Panc1 (cell line): ENCODE measurements at regions not wholly inside any gene's neighbourhood (a gene's known extent, or its start where the extent isn't known, plus 50 kb on each side); places are given as distances from the start of the nearest gene placed in this dataset.

Experiments
- ATAC-seq: fragments of 200-7000 bp; cut with Tn5 transposase; 2 replicates; pipeline ENCODE4 v1.9.1; 2020; ENCODE audit warnings: mild to moderate bottlenecking, moderate library complexity
- BruUV-seq: library from RNA; stranded (reverse); fragments of 400-500 nt; replicated peaks from 2 replicates; lab custom pipeline; 2021; lab: Mats Ljungman, UMichigan
- CTCF ChIA-PET: fragments of 300-600 bp; sonication (Branson Sonifier 250); formaldehyde crosslinking; loops from one replicate; lab custom pipeline; 2022; ENCODE audit warnings: antibody characterized with exemption; lab: Charles Lee
- POLR2A ChIA-PET: fragments of 300-600 bp; sonication (Branson Sonifier 250); formaldehyde crosslinking; loops from one replicate; lab custom pipeline; 2022; ENCODE audit warnings: antibody characterized with exemption; lab: Charles Lee
- DNase-seq: peaks from one replicate; pipeline ENCODE4 v3.0.0-alpha.2; 2010; ENCODE audit warnings: low read depth, low spot score
- H3K27ac ChIP-seq: 2 replicates; pipeline ENCODE4 v1.5.1; 2011; ENCODE audit warnings: mild to moderate bottlenecking, low read length, inconsistent platforms
- H3K27me3 ChIP-seq: fragments of 200-500 bp; sonication (Bioruptor generic); 2 replicates; pipeline ENCODE4 v1.6.0; 2014; ENCODE audit warnings: low read length, inconsistent platforms; ENCODE audit not compliant: control insufficient read depth, insufficient read depth
- H3K36me3 ChIP-seq: fragments of 200-500 bp; sonication (Bioruptor generic); 2 replicates; pipeline ENCODE4 v1.5.1; 2014; ENCODE audit warnings: inconsistent platforms, mild to moderate bottlenecking, low read length, moderate library complexity; ENCODE audit not compliant: control insufficient read depth, insufficient read depth
- H3K4me1 ChIP-seq: 2 replicates; pipeline ENCODE4 v1.5.1; 2011; ENCODE audit warnings: inconsistent platforms, mild to moderate bottlenecking, low read length, moderate library complexity; ENCODE audit not compliant: control insufficient read depth, insufficient read depth
- H3K4me3 ChIP-seq, 2 experiments: 2 replicates each; pipeline ENCODE4 v1.5.1; 2011 to 2012; ENCODE audit warnings: low read depth in 2 of 2, low read length in 2 of 2, mild to moderate bottlenecking in 2 of 2, inconsistent platforms in 1 of 2, moderate library complexity in 1 of 2
- H3K9me3 ChIP-seq: fragments of 200-500 bp; sonication (Bioruptor generic); 2 replicates; pipeline ENCODE4 v1.5.1; 2014; ENCODE audit warnings: low read depth, mild to moderate bottlenecking, inconsistent platforms, low read length, moderate library complexity; ENCODE audit not compliant: control insufficient read depth, insufficient read depth
- POLR2AphosphoS5 ChIP-seq: IDR thresholded peaks from 2 replicates; pipeline ENCODE4 v1.6.1; 2012; ENCODE audit warnings: mild to moderate bottlenecking, low read depth, low read length, moderate library complexity
- SIN3A ChIP-seq: IDR thresholded peaks from 2 replicates; pipeline ENCODE4 v1.6.1; 2012; ENCODE audit warnings: low read depth, mild to moderate bottlenecking, low read length, moderate library complexity, borderline replicate concordance; ENCODE audit not compliant: insufficient read depth
- TCF7L2 ChIP-seq: IDR thresholded peaks from 2 replicates; pipeline ENCODE4 v1.6.1; 2011; ENCODE audit warnings: mild to moderate bottlenecking, low read depth, low read length, inconsistent platforms
- in situ Hi-C: cut with HindIII; loops from 2 replicates; pipeline ENCODE4 v1.10.0; 2016; ENCODE audit warnings: low sequenced_read_pairs, low pct_unique_long_range_greater_than_20kb
- intact Hi-C: fragments of 100-400 bp; cut with micrococcal nuclease; formaldehyde crosslinking; loops from one replicate; pipeline ENCODE4 v1.10.0; 2022; ENCODE audit not compliant: unreplicated experiment
- TF ChIP-seq, protein P1 (sequence below), 2 experiments: IDR thresholded peaks; 2 replicates each; pipeline ENCODE4 v1.6.1; 2011 to 2012; ENCODE audit warnings: low read depth in 2 of 2, control low read depth in 1 of 2, low read length in 1 of 2, mild to moderate bottlenecking in 1 of 2, moderate library complexity in 1 of 2; ENCODE audit not compliant: insufficient read depth in 1 of 2
- TF ChIP-seq, protein P2 (sequence below): fragments of 450-650 bp; IDR thresholded peaks from 2 replicates; pipeline ENCODE4 v1.5.1; 2017; ENCODE audit warnings: mild to moderate bottlenecking

DNA sequence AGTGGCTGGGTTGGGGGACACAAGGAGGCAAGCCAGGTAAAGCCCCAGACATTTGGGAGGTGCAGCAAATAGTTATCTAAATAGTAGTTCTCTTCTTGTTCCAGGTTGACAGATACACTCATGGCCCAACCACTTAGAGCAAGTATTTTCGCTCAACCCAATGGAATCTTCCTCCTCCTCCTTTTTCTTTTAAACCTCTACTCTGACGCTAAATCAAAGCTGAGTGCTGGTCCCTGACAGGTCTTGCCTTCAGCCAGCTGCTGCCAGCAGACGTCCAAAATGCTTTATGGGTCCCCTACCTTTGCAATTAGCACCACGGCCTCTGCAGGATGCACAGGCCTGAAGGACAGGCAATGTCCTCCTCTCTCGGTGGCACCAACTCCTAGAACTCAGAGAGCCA is 558.5 kb downstream of the MIAT start:
- no peaks in the 10 kb centered on the region for H3K9me3 ChIP-seq
- no TSS peak for BruUV-seq
- no peak overlapping the region for H3K27ac ChIP-seq
- ChIA-PET POLR2A (no interaction called here), CTCF (no interaction called here)
- H3K4me1 ChIP-seq, result no peaks in the 10 kb centered on the region
- no peak for TF ChIP-seq SIN3A
- TF ChIP-seq, protein P1, sequence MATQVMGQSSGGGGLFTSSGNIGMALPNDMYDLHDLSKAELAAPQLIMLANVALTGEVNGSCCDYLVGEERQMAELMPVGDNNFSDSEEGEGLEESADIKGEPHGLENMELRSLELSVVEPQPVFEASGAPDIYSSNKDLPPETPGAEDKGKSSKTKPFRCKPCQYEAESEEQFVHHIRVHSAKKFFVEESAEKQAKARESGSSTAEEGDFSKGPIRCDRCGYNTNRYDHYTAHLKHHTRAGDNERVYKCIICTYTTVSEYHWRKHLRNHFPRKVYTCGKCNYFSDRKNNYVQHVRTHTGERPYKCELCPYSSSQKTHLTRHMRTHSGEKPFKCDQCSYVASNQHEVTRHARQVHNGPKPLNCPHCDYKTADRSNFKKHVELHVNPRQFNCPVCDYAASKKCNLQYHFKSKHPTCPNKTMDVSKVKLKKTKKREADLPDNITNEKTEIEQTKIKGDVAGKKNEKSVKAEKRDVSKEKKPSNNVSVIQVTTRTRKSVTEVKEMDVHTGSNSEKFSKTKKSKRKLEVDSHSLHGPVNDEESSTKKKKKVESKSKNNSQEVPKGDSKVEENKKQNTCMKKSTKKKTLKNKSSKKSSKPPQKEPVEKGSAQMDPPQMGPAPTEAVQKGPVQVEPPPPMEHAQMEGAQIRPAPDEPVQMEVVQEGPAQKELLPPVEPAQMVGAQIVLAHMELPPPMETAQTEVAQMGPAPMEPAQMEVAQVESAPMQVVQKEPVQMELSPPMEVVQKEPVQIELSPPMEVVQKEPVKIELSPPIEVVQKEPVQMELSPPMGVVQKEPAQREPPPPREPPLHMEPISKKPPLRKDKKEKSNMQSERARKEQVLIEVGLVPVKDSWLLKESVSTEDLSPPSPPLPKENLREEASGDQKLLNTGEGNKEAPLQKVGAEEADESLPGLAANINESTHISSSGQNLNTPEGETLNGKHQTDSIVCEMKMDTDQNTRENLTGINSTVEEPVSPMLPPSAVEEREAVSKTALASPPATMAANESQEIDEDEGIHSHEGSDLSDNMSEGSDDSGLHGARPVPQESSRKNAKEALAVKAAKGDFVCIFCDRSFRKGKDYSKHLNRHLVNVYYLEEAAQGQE (IDR thresholded peaks at IDR 0.05; ENCODE audit: insufficient read depth in 1 of 2, low read depth in 2 of 2, low read length in 1 of 2), result no peak
- TF ChIP-seq, protein P2, sequence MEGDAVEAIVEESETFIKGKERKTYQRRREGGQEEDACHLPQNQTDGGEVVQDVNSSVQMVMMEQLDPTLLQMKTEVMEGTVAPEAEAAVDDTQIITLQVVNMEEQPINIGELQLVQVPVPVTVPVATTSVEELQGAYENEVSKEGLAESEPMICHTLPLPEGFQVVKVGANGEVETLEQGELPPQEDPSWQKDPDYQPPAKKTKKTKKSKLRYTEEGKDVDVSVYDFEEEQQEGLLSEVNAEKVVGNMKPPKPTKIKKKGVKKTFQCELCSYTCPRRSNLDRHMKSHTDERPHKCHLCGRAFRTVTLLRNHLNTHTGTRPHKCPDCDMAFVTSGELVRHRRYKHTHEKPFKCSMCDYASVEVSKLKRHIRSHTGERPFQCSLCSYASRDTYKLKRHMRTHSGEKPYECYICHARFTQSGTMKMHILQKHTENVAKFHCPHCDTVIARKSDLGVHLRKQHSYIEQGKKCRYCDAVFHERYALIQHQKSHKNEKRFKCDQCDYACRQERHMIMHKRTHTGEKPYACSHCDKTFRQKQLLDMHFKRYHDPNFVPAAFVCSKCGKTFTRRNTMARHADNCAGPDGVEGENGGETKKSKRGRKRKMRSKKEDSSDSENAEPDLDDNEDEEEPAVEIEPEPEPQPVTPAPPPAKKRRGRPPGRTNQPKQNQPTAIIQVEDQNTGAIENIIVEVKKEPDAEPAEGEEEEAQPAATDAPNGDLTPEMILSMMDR, result no peak
- no peak for TF ChIP-seq TCF7L2
- TF ChIP-seq POLR2AphosphoS5, result no peak
- in situ Hi-C loops, result no loop called here
- DNase-seq (no peak), ATAC-seq (no peak)
- H3K27me3 ChIP-seq, result no peaks in the 10 kb centered on the region
- H3K4me3 ChIP-seq, result no peak overlapping the region
- intact Hi-C loops, result no loop called here
- H3K36me3 ChIP-seq, result no peaks in the 10 kb centered on the region

DNA sequence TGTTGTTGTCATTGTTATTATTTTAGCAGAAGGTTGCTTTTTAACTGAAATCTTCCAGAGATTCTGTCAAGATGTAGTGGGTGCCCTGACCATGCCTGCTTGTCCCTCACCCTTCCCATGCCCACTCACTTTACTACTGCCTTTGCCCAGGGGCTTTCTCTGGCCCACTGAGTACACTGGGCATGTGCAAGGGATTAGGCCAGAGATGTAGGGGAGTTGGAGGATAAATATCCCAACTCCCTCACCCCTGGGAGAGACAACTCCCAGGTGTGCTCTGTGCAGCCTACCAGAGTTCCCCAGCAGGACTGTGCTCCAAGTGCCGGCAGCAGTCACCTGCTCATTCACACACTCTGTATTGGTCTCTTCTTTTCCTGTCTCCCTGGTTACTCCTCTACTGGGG is 559.1 kb downstream of the MIAT start:
- DNase-seq, result no peak
- in situ Hi-C loops, result no loop called here
- TF ChIP-seq SIN3A, result no peak
- no peak for TF ChIP-seq POLR2AphosphoS5
- TF ChIP-seq, protein P2, result no peak
- TF ChIP-seq, protein P1 (IDR thresholded peaks at IDR 0.05; ENCODE audit: insufficient read depth in 1 of 2, low read depth in 2 of 2, low read length in 1 of 2), result no peak
- H3K4me3 ChIP-seq, result no peak overlapping the region
- H3K9me3 ChIP-seq, result no peaks in the 10 kb centered on the region
- no peak for ATAC-seq
- no peaks in the 10 kb centered on the region for H3K27me3 ChIP-seq
- ChIA-PET CTCF (no interaction called here), POLR2A (no interaction called here)
- BruUV-seq, result no TSS peak
- H3K36me3 ChIP-seq, result no peaks in the 10 kb centered on the region
- no peak overlapping the region for H3K27ac ChIP-seq
- no peaks in the 10 kb centered on the region for H3K4me1 ChIP-seq
- intact Hi-C loops, result no loop called here
